GM12872 (cell line): ENCODE measurements at regions not wholly inside any gene's neighbourhood (a gene's known extent, or its start where the extent isn't known, plus 50 kb on each side); places are given as distances from the start of the nearest gene placed in this dataset.

ENCODE experiments used
- CTCF ChIP-seq: IDR thresholded peaks from 3 replicates; pipeline ENCODE4 v1.5.1; 2011; ENCODE audit warnings: low read depth, mild to moderate bottlenecking, low read length, moderate library complexity; ENCODE audit not compliant: insufficient read depth

DNA sequence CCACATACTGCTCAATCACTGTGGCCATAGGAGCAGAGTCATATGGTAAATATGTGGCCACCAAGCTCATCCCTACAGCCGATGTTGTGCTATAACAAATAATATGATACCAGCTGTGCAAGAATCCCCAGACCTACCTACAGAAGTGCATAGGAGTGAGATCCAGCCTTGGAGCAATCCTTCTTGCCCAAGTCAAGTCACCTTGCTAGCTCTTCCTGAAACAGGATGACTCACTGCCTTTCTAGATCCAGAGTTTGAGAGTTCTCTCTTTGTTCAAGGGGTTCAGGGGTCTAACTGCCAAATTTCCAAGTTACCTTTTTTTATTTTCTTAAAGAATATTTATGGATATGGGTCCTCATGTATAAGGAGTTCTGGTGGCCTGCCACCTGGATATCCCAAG is 195.7 kb upstream of the MAN1A1 start:
- no peak for TF ChIP-seq CTCF

GRCh38 chr6:119544325-119545175 is 195.0 kb upstream of the MAN1A1 start:
- no peak for TF ChIP-seq CTCF

- TF ChIP-seq CTCF, result no peak
Measured at GRCh38 chr6:119543332-119543731, 193.8 kb upstream of the MAN1A1 start.

- no peak for TF ChIP-seq CTCF
Measured at GRCh38 chr6:119542037-119542436, 192.5 kb upstream of the MAN1A1 start.

DNA sequence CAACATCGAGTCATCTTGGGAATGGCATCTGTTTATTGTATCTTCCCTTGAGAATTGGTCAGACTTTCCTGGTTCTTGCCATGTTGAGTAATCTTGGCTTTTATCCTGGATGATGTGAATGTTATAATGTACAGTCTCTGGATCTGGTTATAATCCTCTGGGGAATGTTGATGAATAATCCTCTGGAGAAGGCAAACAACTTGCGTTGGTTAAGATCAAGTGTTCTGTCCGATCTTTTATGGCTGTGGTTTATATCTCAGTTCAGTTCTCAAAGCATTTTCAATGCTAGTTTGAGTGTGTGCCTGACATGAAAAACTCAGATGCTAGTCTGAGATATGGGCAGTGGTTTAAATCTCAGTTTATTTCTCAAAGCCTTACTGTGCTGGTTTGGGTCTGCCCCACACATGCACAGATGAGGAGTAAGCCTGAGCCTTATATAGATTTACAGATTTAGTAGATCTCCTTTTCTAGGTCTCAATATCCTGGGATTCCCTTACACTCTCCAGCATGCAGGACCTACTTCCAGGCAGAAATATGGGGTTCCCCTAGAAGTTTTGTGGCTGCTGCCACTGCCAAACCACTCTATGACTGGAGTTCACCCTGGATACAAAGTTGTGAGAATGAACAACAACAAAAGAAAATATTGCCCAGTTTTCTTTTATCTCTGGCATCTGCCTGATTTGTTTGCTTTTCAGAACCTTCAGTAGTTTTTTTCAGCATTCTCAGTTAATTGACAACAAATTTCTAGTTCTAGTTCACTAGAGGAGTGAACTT is 191.8 kb upstream of the MAN1A1 start:
- no peak for TF ChIP-seq CTCF

DNA sequence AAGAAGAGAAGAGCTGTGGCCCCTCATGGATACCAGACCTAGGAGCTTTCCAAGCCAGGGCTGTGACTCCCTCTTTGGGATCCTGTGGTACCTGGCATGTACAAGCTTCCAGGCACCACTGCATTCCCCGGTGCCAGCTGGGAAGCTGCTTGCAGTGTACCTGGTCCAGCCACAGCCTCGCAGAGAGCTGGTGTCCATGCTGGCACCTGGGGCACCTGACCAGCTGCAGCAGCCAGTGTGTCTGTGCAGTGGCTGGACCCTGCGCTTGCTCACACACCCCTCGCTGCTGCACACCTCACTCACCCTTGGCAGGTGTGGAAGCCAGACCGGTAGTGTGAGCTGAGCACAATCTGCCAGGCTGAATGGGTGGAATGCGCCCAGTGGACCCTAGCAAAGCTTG is 190.9 kb upstream of the MAN1A1 start:
- TF ChIP-seq CTCF, result no peak

GRCh38 chr6:119539066-119539746 is 189.6 kb upstream of the MAN1A1 start:
- TF ChIP-seq CTCF, result no peak
